ENCODE measurements at regions not wholly inside any gene's neighbourhood (a gene's known extent, or its start where the extent isn't known, plus 50 kb on each side); places are given as distances from the start of the nearest gene placed in this dataset.

DNA sequence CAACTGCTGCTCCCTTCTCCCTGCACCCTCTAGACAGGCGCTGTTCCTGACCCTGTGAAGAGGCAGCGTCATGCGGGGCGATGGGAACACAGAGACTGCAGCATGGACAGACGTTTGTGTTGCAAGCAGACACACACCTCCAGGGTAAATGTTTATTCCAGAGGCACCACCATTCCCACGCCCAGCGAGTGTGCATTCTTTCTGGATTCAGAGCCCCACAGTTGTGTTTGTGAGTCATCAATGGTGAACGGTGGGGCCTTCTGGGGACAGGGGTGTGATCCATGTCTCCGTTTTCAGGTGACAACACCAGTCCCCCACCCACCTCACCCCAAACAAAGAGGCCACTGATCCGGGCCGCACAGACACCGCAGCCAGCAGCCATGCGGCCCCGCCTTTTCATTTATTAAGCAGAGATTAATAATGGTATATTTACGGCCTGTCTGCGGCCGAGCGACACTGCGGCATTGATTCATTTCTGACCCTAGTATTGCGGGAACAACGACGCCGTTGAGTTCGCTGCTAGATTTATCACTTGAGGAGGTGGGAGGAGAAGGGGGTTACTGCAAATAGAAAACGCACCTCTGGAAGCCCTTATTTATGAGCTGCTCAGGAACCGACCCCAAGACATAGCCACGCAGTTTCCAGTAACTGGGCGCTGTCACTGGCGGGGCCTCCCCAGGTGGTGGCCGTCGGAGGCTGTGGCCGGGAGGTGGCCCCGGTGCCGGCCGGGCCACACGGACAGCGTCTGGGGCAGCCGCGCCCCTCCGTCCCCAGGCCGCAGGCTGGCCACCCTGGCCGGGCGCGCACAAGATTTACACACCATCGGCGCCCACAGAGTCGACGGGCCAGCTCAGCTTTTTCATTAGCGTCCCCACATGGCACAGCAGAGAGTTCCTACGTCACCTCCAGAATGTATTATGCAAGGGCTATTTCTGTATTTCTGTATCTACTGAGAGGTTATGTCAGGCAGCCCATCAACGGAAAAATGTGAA, 367.6 kb downstream of the THBS2 start:
- DNase-seq (ENCODE audit: low read depth in 2 of 3, low spot score in 2 of 3), result no peak

DNA sequence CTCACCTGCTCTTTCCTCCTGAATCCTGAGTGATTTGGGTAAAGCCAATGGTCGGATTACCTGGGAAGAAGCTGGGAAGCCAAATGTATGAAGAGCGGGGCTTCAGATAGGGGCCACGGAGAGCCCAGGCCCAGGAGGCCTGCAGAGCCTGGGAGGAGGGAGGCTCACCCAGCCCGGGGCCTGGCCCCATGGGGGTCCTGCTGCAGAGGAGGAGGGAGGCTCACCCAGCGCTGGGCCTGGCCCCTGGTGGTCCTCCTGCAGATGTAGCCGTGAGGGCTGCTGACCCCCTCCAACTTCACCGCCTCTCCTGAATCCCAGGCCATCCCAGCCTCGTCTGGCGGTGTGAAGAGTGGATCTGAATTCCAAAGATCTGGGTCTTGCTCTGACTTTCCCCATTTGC, 368.4 kb downstream of the THBS2 start:
- DNase-seq (ENCODE audit: low read depth in 2 of 3, low spot score in 2 of 3), result no peak

DNA sequence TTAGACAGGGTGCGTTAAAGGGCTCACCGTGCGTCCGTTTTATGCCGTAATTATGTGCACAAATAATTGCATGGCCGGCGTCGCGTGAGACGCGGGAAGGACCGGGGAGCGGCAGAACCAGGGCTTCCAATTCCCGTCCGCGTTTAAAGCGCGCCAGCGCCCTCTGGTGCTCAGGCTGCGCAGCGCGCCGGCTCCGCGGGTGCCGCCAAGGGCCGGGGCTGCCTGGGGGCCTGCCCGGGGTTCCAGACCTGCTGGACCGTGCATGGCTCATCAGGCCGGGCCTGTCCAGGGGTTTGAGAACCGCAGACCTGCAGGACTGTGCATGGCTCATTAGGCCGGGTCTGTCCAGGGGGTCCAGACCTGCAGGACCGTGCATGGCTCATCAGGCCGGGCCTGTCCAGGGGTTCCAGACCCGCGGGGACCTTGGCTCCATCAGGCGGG, 369.0 kb downstream of the THBS2 start:
- DNase-seq (ENCODE audit: low read depth in 2 of 3, low spot score in 2 of 3), result peak; percentile 53 to 78 (median 62)

DNA sequence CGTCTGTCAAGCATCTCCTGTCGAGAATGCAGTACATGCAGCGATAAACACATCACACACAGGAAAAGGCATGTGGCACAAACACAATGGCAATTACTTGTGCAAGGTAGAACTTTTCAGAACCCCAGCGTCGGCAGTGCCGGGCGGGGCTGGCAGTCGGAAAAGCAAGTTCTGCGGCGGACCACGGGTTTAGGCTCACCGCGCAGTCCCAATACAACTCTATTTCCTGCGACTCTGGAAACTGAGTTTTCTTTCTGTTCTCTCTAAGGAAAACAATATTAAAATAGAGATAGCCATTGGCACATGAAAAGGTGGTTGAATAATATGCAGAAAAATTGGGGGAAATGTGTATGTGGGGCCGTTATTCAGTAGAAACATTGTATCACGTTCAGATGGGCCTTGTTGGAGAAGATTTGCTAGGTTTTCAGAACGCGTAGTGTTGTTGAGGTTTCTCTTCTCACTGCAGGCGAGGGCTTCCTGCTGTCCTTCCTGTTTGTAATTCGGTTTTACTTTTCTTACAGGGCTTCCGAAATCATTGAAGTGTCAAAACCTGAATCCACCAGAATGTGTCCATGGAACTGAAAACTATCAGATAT, 369.5 kb downstream of the THBS2 start:
- DNase-seq (ENCODE audit: low read depth in 2 of 3, low spot score in 2 of 3), result no peak

DNA sequence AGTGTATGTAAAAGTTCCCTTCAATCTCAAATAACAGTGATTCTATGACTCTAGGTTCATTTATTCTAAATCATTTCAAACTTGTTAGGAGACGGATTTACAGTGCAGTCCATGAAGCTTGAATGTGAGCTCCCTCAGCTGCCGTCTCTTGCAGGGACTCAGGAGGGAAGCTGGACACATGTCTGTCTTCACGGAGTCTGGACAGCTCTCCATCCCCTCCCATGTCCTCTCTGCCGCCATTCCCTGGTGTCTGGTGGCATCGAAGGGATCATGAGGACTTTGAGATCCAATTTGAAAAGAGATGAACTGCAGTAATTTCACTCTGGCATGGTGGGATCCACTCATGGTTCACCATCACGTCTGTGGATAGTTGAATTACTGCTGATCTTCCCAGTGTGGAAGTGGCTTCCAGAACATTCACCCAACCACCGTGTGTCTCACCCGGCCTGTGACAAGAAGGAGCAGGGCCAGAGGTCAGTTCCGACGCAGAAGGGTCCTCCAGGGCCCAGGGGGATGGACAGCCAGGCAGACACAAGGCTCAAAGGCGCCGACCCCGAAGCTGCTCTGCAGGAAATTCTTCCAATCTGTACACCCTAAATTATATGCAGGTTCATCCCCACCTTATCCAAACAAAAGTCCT, 370.1 kb downstream of the THBS2 start:
- DNase-seq (ENCODE audit: low read depth in 2 of 3, low spot score in 2 of 3), result no peak

DNA sequence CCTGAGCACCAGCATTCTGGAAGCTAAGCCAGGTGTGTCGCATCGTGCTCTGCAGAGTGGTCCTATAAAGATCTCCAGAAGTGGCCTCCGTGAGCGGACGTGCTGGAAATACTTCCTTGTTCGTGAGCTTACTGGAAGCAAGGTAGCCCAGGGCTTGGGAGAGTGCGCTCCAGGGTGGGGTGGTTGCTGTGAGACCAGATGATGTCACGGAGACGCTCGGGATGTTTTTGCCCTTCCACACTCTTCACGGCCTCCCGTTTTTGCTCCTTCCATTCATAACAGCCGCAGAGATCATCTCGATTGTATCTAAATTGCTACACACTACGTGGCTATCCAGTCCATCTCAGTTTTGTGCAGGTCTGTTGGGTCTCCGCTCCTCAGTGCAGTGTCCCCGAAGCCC, 373.4 kb downstream of the THBS2 start:
- no peak for DNase-seq (ENCODE audit: low read depth in 2 of 3, low spot score in 2 of 3)

DNA sequence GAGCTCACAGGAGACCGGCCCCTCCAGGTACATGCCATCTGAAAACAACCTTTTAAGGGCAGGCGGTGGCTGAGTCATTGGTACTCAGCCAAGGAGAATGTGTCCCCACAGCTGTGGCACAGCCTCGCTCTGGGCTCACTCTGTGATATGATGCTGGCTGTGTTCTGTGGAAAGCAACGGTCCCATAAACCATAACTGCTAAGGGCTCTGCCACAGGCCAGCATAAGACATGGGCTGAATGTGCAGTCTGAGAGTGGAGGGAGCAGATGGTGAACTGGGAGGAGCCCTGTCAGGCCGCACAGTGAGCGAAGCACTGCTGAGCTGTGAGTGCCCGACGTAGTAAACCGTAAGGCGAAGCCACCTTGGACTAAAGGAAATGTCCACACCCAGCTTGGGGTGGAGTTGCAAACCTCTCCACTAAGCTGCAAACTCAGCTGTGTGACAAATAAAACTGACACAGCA, 375.8 kb downstream of the THBS2 start:
- DNase-seq (ENCODE audit: low read depth in 2 of 3, low spot score in 2 of 3), result no peak

DNA sequence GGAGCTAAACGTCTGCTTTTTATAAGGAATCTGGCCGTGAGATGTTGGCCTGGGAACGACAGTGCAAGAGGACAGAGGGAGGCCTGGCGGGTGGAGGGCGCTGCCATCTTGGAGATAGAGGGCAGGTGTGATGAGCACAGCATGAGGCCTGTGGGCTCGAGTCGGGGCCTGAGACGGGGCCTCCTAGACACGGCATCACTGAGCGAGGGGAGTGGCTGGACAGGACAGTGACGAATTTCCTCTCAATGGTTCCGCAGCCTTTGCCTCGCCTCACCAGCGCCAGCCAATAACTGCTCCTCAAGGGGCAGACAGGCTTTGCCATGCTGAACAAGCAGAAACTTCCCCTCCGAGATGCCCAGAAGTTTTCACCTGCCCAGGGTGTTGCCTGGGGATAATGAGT, 376.7 kb downstream of the THBS2 start:
- no peak for DNase-seq (ENCODE audit: low read depth in 2 of 3, low spot score in 2 of 3)

DNA sequence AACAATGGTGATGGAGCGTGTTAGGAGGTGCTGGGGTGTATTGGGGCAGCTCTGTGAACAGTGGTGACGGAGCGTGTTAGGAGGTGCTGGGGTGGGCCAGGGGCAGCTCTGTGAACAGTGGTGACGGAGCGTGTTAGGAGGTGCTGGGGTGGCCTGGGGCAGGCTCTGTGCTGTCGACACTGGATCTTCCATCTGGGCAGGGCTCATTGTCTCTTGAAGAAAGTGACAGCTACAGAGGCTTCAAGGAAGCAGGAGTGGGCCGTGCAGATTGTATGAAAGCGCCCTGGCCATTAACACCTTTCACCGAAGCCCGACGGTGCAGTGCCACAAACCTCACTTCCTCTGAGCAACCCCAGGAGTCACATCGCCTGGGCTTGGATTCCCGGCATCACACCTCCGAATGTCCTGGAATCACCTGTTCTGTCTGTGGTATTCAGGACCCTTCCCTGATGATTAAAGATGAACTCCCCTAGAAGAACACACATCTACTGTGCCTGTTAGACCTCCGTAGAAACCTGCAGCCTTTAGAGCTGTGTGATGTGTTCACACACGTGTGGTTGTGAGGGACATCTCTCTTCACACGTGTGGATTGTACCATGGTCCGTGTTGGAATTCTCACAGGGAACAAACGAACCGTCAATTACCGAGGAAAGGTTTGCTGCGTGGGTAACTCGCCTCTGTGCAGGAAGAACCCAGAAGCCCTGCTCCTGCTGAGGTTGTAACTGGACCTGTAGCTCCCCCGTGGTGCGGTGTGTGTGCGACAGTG, 377.7 kb downstream of the THBS2 start:
- DNase-seq (ENCODE audit: low read depth in 2 of 3, low spot score in 2 of 3), result no peak

DNA sequence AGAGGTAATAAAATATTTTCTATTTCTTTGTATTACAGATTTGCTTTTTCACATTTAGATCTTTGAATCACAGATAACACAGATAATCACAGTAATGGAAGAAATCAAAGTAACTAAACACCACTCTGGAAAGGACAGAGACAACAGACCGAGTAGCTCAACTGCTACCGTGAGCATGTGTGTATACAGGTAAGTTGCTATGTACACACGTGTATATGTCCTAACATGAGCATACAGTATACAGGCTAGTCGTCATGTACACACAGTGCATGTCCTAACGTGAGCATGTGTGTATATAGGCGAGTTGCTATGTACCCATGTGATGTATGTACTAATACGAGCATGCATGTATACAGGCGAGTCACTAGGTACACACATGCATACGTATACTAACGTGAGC, 379.0 kb downstream of the THBS2 start:
- DNase-seq (ENCODE audit: low read depth in 2 of 3, low spot score in 2 of 3), result no peak

DNA sequence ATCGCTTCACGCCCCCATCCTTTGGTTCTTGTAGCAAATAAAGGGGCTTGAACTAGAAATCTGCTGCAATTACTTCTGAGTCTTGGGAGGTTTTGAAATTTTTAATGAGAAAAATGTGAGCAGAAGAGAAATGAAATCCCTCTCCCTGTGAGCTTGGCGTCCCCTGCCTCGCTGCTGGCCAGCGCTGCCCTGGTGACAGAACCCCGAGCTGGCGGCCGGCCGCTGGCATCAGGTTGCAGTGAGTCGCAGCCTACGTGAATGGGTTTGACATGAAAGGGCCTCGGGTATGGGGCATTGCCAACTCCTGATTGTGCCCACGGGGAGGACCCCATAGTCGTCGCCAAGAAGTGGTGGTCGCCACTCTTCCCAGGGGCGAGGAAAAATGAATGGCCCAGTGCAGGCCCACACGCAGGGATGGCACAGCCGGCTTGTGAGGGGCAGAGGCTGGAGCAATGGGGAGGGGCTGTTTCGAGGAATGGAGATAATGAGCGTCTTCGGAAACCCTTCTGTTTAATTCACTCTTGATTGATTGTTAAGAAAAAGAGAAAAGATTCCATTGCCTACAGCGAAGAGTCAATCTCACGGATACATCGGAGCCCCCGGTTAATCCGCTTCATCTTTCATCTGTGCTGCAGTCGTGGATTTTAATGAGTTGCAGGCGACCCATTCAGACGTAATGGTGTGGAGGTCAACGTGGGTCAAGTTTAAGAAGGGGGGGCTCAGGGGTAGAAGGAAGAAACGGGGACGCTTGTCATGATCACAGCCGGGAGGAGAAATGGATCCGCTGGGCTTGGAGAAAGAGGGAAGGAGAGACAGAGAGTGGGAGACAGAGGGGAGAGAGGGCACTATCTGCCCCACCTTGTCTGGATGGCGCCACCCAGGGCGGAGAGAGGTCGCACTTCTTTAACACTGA, 380.1 kb downstream of the THBS2 start:
- DNase-seq (ENCODE audit: low read depth in 2 of 3, low spot score in 2 of 3), result no peak

DNA sequence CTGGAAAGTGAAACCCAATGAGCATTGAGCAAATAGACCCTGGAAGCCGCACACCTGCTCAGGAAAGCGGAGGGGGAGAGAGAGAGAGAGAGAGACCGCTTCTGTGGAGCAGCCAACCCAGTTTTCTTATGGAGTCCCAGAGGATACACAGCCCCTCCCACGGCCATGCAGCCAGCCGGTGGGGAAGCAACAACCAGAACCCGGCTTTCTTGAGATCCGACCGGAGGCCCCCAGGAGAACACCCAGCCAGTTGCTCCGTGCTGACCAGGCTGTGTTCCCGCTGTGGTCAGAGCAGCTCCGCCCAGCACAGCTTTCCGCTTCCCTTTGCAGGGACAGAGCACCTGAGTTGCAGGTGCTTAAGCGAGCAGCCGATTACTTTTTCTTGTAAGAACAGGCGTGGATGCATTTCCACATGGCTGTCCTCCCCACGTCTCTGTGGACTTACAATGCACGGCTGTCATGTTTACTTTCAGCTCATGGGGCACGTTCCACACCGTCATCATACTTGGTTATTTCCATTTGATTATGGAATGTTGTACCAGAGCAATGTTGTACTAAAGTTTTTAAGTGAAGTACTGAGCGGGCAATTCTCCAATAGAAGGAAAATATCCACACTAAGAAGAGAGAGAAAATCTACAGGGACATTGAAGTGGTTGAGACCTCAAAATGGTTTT, 381.9 kb downstream of the THBS2 start:
- DNase-seq (ENCODE audit: low read depth in 2 of 3, low spot score in 2 of 3), result no peak

DNA sequence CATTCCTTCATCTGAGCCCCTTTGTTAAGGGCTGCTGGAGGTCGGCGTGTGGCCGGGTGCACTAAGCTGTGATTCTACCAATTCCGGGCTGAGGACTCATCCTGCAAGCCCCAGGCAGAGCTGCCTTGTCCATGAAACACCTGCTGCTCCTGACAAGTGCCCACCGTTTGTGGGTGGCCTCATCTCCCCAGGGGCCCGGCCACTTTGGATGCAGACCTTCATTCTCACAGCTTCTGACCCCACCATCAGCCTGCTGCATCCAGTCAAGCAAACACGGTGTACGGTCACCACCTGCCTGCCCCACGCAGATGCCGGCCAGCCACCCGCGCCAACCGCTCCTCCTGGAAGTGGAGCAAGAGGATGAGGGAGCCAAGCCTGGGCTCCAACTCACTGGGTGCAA, 382.7 kb downstream of the THBS2 start:
- DNase-seq (ENCODE audit: low read depth in 2 of 3, low spot score in 2 of 3), result no peak

DNA sequence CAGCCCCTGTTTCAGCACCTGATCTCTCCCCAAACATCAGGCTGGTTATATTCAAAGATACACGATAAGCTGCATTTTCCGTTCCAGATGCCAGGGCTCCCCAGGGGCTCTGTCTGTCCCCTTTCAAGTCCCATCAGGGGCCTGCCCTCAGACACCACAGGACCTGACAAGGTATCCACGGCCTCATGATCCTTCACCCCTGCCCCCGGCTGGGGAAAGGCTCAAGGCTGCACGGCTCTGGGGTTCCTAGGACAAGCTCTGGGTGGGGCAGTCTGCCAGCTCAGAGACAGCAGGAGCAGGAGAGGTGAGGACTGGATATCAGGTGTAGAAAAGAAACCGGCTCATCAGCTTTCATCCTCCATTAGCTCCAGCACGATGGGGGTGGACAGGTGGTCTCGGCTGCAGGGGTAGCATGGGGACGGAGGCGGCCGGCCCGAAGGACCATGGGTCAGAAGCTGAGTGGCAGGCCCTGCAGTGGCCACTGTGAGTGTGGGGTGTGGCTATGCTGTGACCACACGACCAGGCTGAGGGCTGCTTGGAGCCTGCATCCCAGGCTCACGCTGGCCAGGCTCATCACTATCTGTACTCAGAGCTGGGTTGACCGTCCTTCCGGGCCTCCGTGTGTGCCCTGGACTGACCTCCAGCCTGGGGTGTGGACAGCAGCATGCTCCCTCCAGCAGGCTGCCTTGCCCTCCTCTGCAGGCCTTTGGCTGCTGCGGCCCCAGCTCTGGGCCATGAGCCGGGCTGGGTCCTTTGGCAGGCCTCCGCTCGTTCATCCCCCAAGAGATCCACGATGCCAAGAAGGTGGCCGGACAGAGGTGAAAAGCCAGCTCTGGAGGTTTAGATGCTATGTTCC, 386.2 kb downstream of the THBS2 start:
- no peak for DNase-seq (ENCODE audit: low read depth in 2 of 3, low spot score in 2 of 3)

DNA sequence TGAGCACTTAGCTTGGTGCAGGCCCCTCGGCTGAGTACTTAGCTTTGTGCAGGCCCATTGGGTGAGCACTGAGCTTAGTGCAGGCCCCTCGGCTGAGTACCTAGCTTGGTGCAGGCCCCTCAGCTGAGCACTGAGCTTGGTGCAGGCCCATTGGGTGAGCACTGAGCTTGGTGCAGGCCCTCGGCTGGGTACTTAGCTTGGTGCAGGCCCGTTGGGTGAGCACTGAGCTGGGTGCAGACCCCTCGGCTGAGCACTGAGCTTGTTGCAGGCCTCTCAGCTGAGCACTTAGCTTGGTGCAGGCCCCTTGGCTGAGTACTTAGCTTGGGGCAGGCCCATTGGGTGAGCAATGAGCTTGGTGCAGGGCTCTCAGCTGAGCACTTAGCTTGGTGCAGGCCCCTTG, 387.1 kb downstream of the THBS2 start:
- DNase-seq (ENCODE audit: low read depth in 2 of 3, low spot score in 2 of 3), result no peak

DNA sequence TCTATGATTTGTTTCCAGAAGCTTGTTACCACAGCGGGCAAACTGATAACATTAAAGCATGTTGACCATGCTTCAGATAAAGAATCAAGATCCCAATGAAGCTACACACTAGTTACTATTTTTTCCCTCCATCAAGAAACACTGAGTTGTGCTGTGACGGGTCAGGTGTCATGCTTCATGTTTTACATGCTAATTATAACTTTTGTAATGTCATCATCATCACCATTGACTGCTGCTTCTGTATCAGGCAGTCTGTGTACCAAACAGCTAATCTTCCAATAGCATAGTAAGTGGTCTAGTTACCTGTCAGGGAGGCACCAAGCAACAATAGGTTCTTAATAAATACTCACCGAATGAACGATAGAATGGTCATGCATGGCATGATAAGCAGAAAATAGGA, 388.1 kb downstream of the THBS2 start:
- no peak for DNase-seq (ENCODE audit: low read depth in 2 of 3, low spot score in 2 of 3)

DNA sequence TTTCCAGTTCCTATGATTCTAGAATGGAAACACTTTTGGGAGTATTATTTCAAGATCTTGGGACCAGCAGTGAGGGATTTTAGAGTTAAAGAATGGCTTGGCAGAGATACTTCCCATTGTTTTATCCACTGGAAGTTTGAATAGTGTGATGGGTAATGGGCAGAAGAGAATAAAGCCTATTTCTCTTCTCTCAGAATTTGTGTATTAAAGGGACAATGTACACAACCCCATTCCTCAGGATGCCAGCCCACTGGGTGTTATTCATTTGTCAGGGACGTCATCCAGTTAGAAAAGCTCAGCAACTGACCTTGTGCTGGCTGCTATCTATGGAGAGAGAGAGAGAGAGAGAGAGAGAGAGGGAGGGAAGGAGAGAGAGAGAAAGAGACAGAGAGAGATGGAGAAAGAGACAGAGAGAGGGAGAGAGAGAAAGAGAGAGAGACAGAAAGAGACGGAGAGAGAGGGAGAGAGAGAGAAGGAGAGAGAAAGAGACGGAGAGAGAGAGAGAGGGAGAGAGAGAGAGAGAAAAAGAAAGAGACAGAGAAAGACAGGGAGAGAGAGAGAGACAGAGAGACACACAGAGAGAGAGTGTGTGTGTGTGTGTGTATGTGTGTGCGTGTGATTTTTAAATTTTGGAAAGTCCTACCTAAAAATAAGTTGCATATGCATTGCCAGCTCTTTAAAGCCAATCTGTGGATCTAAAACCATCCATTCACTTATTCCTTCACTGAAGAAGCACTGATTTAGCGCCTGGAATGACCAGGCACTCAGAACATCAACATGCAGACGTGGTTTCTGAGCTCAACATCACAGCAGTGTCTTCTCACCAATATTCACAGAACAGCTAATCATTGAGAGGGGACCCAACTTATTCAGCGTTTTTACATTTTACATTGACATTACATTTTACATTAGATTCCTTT, 388.8 kb downstream of the THBS2 start:
- DNase-seq (ENCODE audit: low read depth in 2 of 3, low spot score in 2 of 3), result no peak

DNA sequence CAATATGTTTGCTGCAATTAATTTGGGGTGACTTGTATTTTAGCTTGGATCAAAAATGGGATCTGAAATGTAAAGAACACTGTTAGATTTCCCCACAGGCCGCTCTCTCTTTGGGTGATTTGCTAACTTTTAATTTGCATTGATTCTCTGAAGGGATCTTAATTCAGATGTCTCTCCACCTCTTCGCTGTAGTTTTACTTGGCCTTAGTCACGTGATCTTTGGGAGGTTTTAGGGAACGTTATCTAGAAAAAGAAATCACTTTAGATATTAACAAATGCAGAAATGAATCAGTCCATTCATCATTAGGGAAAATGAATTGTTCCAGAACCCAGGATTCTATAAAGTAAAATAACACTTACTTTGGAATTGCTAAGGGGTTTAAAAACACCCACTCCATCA, 390.2 kb downstream of the THBS2 start:
- no peak for DNase-seq (ENCODE audit: low read depth in 2 of 3, low spot score in 2 of 3)

All from activated CD8-positive, alpha-beta memory T cell treated with anti-CD3 and anti-CD28 coated beads for 48 hours (primary cell).